GM12875 (cell line): ENCODE measurements at regions not wholly inside any gene's neighbourhood (a gene's known extent, or its start where the extent isn't known, plus 50 kb on each side); places are given as distances from the start of the nearest gene placed in this dataset.

Experiments used
- H3K4me3 ChIP-seq: one replicate; pipeline ENCODE4 v1.5.1; 2011; ENCODE audit warnings: low read depth, low read length, control low read depth
- TF ChIP-seq, protein P1 (sequence below): IDR thresholded peaks from 2 replicates; pipeline ENCODE4 v1.5.1; 2011; ENCODE audit warnings: low read depth, mild to moderate bottlenecking, control low read depth, inconsistent platforms, low read length, moderate library complexity, borderline replicate concordance; ENCODE audit not compliant: insufficient read depth

- H3K4me3 ChIP-seq = no peak overlapping the region
- TF ChIP-seq, protein P1, sequence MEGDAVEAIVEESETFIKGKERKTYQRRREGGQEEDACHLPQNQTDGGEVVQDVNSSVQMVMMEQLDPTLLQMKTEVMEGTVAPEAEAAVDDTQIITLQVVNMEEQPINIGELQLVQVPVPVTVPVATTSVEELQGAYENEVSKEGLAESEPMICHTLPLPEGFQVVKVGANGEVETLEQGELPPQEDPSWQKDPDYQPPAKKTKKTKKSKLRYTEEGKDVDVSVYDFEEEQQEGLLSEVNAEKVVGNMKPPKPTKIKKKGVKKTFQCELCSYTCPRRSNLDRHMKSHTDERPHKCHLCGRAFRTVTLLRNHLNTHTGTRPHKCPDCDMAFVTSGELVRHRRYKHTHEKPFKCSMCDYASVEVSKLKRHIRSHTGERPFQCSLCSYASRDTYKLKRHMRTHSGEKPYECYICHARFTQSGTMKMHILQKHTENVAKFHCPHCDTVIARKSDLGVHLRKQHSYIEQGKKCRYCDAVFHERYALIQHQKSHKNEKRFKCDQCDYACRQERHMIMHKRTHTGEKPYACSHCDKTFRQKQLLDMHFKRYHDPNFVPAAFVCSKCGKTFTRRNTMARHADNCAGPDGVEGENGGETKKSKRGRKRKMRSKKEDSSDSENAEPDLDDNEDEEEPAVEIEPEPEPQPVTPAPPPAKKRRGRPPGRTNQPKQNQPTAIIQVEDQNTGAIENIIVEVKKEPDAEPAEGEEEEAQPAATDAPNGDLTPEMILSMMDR = no peak
These were observed 492.2 kb upstream of the B3GAT1 start for GRCh38 chr11:134904103-134904790.

DNA sequence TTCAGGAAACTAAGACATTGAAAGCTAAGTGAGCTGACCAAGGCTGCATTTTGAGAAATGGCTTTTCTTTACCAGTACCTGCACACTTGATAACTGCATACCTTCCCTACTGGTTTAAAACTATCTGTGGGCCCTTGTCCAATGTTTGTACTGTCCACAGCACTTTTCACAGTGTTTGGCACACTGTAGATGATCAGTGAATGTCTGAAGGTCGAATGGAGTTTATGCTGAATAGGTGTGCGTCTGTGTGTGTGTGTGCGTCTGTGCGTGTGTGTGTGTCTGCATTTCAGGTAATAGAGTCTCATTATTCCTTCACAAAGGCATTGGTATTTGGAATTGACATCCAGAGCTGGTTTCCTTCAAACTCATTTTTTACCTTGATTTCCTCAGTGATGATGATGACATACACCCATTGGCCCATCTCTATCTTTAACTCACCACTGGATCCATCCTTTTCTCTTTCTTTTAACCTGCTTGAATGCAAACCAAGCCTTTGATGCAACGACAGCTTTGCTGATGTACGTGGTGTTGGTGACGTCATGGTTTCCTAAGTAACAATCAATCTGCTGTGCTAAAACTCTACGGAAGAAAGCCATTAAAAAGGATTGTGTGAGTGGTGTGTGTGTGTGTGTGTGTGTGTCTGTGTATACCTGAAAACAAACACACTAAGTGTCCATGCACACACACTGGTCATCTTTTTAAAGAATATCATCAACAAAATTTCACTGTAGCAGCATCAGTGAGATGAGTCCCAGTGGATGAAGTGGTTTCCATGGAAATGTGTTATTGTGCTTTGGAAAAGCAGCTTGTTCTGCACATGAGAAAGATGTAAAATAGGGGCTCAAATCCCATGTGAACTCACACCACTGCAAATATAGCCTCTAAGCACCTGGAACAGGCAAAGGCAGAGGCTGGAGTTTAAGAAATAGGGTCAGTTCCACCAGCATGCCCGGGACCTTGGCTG lies 490.2 kb upstream of the B3GAT1 start:
- TF ChIP-seq, protein P1 = no peak
- no peak overlapping the region for H3K4me3 ChIP-seq

DNA sequence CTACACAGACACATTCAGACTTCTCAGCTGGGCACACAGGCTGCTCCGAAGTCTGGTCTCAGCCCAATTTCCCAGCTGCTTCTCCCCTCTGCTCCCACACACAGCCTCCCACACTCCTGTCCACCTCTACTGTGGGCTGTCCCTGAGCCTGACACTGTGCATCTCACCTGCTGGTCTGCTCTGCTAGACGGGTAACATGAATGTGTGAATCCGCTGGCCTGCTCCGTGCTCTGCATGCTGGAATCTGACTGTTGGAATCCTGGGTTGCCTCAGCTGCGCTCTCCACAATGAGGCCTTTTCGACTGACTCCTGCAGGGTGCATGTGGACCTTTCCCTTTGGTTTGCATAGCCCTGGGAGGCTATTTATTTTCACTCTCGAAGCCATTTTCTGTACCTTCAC lies 489.5 kb upstream of the B3GAT1 start:
- no peak overlapping the region for H3K4me3 ChIP-seq
- TF ChIP-seq, protein P1 = no peak

DNA sequence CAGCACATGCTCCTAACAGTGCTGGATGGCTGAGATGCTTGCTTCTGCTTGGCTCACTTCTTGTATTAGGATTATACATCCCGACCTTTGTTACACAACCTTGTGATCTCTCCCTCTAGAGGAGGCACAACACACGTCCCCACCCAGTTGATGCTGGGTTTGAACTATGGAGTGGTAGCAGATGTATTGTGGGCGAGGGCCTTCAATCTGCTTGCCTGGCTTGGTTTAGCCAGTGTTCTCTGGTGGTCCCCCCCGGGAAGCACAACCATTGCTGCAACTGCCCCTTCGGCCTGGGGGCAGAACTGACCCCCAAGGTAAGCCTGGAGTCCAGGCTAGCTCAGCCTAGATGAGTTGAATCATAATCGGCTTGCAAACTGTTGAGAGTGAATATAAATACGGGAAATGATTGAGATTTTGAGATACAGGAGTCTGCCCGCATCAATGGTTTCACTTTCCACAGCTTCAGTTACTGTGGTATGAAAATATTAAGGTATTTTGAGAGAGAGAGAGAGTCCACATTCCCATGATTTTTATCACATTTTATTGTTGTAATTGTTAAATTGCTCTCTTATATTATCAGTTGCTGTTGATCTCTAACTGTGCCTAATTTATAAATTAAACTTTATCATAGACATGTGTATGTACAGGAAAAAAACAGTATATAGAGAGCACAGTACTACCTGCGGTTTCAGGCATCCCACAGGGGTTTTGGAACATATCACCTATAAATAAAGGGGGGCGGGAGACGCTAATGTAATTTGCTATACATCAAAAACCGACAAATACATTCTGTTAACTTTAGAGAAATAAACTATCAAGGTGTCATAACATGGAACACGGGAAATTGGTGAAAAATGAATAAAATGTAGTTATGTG lies 482.0 kb upstream of the B3GAT1 start:
- TF ChIP-seq, protein P1 = no peak
- no peak overlapping the region for H3K4me3 ChIP-seq

DNA sequence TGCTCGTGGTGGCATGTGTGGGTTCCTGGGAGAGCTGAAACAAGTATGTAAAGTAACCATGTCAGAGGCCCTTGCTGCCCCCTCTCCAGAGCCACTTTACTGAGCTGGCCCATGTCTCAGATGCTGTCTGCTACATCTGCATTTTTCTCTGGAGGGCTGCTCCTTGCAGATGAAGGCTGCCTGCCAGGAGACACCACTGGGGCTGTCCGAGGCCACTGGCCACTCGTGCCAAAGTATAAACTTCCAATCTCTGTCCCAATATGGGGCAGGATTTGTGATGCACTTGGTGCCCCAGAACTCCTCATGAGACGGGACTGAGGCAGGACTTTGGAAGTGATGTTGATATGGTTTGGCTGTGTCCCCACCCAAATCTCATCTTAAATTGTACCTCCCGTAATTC lies 478.4 kb upstream of the B3GAT1 start:
- H3K4me3 ChIP-seq = no peak overlapping the region
- TF ChIP-seq, protein P1 = no peak

DNA sequence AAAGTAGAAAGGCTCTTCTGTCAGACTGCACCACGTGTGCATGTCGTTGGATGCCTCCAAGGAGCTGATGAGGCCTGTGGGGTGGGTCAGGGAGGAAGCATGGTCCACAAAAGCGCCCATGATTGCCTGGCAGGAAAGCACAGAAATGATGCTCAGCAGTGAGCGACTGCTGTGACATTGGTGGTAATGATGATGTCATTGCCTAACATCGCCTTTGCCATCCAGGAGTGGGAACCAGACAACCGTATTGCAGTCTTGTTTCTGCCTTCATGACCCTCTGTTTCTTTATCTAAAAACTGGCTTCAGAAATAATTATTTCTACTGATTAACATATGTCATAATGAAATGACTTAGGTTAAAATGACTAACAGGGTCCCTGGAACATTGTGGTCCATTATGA lies 477.8 kb upstream of the B3GAT1 start:
- TF ChIP-seq, protein P1 = no peak

More for the DNA sequence above, 477.8 kb upstream of the B3GAT1 start:
- H3K4me3 ChIP-seq = no peak overlapping the region
